ENCODE measurements at regions not wholly inside any gene's neighbourhood (a gene's known extent, or its start where the extent isn't known, plus 50 kb on each side); places are given as distances from the start of the nearest gene placed in this dataset.

DNA sequence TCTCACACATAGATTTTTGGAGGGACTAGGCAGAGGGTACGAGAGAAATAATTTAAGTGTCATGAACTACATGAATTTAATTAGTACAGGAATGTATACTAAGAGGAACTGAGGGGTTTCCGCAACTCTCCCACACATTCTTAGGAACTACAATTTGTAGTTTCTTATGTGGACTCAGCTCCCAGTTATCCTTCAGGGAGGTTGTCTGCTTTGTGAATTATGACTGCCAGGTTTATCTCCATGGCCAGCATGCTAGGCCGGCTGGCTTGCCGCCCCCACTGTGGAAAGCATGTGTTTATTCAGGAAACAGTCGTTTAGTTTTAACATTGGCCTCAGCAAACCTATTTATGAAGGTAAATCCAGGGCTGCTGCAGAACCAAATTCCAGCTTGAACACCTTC lies 415.0 kb downstream of the KCTD16 start (continued):
- TF ChIP-seq, protein P1, sequence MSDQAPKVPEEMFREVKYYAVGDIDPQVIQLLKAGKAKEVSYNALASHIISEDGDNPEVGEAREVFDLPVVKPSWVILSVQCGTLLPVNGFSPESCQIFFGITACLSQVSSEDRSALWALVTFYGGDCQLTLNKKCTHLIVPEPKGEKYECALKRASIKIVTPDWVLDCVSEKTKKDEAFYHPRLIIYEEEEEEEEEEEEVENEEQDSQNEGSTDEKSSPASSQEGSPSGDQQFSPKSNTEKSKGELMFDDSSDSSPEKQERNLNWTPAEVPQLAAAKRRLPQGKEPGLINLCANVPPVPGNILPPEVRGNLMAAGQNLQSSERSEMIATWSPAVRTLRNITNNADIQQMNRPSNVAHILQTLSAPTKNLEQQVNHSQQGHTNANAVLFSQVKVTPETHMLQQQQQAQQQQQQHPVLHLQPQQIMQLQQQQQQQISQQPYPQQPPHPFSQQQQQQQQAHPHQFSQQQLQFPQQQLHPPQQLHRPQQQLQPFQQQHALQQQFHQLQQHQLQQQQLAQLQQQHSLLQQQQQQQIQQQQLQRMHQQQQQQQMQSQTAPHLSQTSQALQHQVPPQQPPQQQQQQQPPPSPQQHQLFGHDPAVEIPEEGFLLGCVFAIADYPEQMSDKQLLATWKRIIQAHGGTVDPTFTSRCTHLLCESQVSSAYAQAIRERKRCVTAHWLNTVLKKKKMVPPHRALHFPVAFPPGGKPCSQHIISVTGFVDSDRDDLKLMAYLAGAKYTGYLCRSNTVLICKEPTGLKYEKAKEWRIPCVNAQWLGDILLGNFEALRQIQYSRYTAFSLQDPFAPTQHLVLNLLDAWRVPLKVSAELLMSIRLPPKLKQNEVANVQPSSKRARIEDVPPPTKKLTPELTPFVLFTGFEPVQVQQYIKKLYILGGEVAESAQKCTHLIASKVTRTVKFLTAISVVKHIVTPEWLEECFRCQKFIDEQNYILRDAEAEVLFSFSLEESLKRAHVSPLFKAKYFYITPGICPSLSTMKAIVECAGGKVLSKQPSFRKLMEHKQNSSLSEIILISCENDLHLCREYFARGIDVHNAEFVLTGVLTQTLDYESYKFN (CRISPR knock-in tag; conservative IDR thresholded peaks at IDR 0.05), result no peak
- TF ChIP-seq POLR2AphosphoS5 (IDR thresholded peaks at IDR 0.05; ENCODE audit: low read depth, low read length), result no peak
- no peak for TF ChIP-seq ZNF230 (CRISPR knock-in tag; IDR thresholded peaks at IDR 0.05)
- TF ChIP-seq MBNL3 (CRISPR knock-in tag; conservative IDR thresholded peaks at IDR 0.05), result no peak
- no peak for TF ChIP-seq SRSF4 (IDR thresholded peaks at IDR 0.05; ENCODE audit: low read depth, low read length, poor library complexity, severe bottlenecking)
- no peak for TF ChIP-seq MED8 (CRISPR knock-in tag; IDR thresholded peaks at IDR 0.05; ENCODE audit: insufficient replicate concordance)
- no peak for TF ChIP-seq SIN3A (IDR thresholded peaks at IDR 0.05; ENCODE audit: borderline replicate concordance, low read depth, low read length)
- TF ChIP-seq STAG1 (CRISPR knock-in tag; IDR thresholded peaks at IDR 0.05), result no peak
- TF ChIP-seq MED13 (CRISPR knock-in tag; IDR thresholded peaks at IDR 0.05), result no peak
- no peak for TF ChIP-seq FOSL2 (CRISPR knock-in tag; IDR thresholded peaks at IDR 0.05)
- TF ChIP-seq ZNF225 (CRISPR knock-in tag; IDR thresholded peaks at IDR 0.05), result no peak
- no peak for TF ChIP-seq JUNB (CRISPR knock-in tag; IDR thresholded peaks at IDR 0.05; ENCODE audit: borderline replicate concordance)
- TF ChIP-seq ZNF468 (CRISPR knock-in tag; IDR thresholded peaks at IDR 0.05), result no peak
- no peak for TF ChIP-seq NFYB (CRISPR knock-in tag; IDR thresholded peaks at IDR 0.05)
- TF ChIP-seq, protein P2, sequence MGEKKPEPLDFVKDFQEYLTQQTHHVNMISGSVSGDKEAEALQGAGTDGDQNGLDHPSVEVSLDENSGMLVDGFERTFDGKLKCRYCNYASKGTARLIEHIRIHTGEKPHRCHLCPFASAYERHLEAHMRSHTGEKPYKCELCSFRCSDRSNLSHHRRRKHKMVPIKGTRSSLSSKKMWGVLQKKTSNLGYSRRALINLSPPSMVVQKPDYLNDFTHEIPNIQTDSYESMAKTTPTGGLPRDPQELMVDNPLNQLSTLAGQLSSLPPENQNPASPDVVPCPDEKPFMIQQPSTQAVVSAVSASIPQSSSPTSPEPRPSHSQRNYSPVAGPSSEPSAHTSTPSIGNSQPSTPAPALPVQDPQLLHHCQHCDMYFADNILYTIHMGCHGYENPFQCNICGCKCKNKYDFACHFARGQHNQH (CRISPR knock-in tag; IDR thresholded peaks at IDR 0.05), result no peak

All from HepG2 (cell line).